Panc1 (cell line): ENCODE measurements at regions not wholly inside any gene's neighbourhood (a gene's known extent, or its start where the extent isn't known, plus 50 kb on each side); places are given as distances from the start of the nearest gene placed in this dataset.

ENCODE experiments used
- ATAC-seq: fragments of 200-7000 bp; cut with Tn5 transposase; 2 replicates; pipeline ENCODE4 v1.9.1; 2020; ENCODE audit warnings: mild to moderate bottlenecking, moderate library complexity
- BruUV-seq: library from RNA; stranded (reverse); fragments of 400-500 nt; replicated peaks from 2 replicates; lab custom pipeline; 2021; lab: Mats Ljungman, UMichigan
- CTCF ChIA-PET: fragments of 300-600 bp; sonication (Branson Sonifier 250); formaldehyde crosslinking; loops from one replicate; lab custom pipeline; 2022; ENCODE audit warnings: antibody characterized with exemption; lab: Charles Lee
- POLR2A ChIA-PET: fragments of 300-600 bp; sonication (Branson Sonifier 250); formaldehyde crosslinking; loops from one replicate; lab custom pipeline; 2022; ENCODE audit warnings: antibody characterized with exemption; lab: Charles Lee
- DNase-seq: peaks from one replicate; pipeline ENCODE4 v3.0.0-alpha.2; 2010; ENCODE audit warnings: low read depth, low spot score
- H3K27ac ChIP-seq: 2 replicates; pipeline ENCODE4 v1.5.1; 2011; ENCODE audit warnings: mild to moderate bottlenecking, low read length, inconsistent platforms
- H3K27me3 ChIP-seq: fragments of 200-500 bp; sonication (Bioruptor generic); 2 replicates; pipeline ENCODE4 v1.6.0; 2014; ENCODE audit warnings: low read length, inconsistent platforms; ENCODE audit not compliant: control insufficient read depth, insufficient read depth
- H3K36me3 ChIP-seq: fragments of 200-500 bp; sonication (Bioruptor generic); 2 replicates; pipeline ENCODE4 v1.5.1; 2014; ENCODE audit warnings: inconsistent platforms, mild to moderate bottlenecking, low read length, moderate library complexity; ENCODE audit not compliant: control insufficient read depth, insufficient read depth
- H3K4me1 ChIP-seq: 2 replicates; pipeline ENCODE4 v1.5.1; 2011; ENCODE audit warnings: inconsistent platforms, mild to moderate bottlenecking, low read length, moderate library complexity; ENCODE audit not compliant: control insufficient read depth, insufficient read depth
- H3K4me3 ChIP-seq, 2 experiments: 2 replicates each; pipeline ENCODE4 v1.5.1; 2011 to 2012; ENCODE audit warnings: low read depth in 2 of 2, low read length in 2 of 2, mild to moderate bottlenecking in 2 of 2, inconsistent platforms in 1 of 2, moderate library complexity in 1 of 2
- H3K9me3 ChIP-seq: fragments of 200-500 bp; sonication (Bioruptor generic); 2 replicates; pipeline ENCODE4 v1.5.1; 2014; ENCODE audit warnings: low read depth, mild to moderate bottlenecking, inconsistent platforms, low read length, moderate library complexity; ENCODE audit not compliant: control insufficient read depth, insufficient read depth
- POLR2AphosphoS5 ChIP-seq: IDR thresholded peaks from 2 replicates; pipeline ENCODE4 v1.6.1; 2012; ENCODE audit warnings: mild to moderate bottlenecking, low read depth, low read length, moderate library complexity
- REST ChIP-seq, 2 experiments: IDR thresholded peaks; 2 replicates each; pipeline ENCODE4 v1.6.1; 2011 to 2012; ENCODE audit warnings: low read depth in 2 of 2, control low read depth in 1 of 2, low read length in 1 of 2, mild to moderate bottlenecking in 1 of 2, moderate library complexity in 1 of 2; ENCODE audit not compliant: insufficient read depth in 1 of 2
- SIN3A ChIP-seq: IDR thresholded peaks from 2 replicates; pipeline ENCODE4 v1.6.1; 2012; ENCODE audit warnings: low read depth, mild to moderate bottlenecking, low read length, moderate library complexity, borderline replicate concordance; ENCODE audit not compliant: insufficient read depth
- TCF7L2 ChIP-seq: IDR thresholded peaks from 2 replicates; pipeline ENCODE4 v1.6.1; 2011; ENCODE audit warnings: mild to moderate bottlenecking, low read depth, low read length, inconsistent platforms
- in situ Hi-C: cut with HindIII; loops from 2 replicates; pipeline ENCODE4 v1.10.0; 2016; ENCODE audit warnings: low sequenced_read_pairs, low pct_unique_long_range_greater_than_20kb
- intact Hi-C: fragments of 100-400 bp; cut with micrococcal nuclease; formaldehyde crosslinking; loops from one replicate; pipeline ENCODE4 v1.10.0; 2022; ENCODE audit not compliant: unreplicated experiment
- TF ChIP-seq, protein P1 (sequence below): fragments of 450-650 bp; IDR thresholded peaks from 2 replicates; pipeline ENCODE4 v1.5.1; 2017; ENCODE audit warnings: mild to moderate bottlenecking

GRCh38 chr4:166239354-166239753, 366.3 kb downstream of the TLL1 start:
- CTCF ChIA-PET: no interaction called here
- ATAC-seq: no peak

GRCh38 chr4:166252487-166253402, 379.7 kb downstream of the TLL1 start:
- intact Hi-C loops: loop anchor here (5.0 kb wide), 1 partner anchor 85 kb away; no protein-coding TSS in a partner anchor
- DNase-seq (no peak), ATAC-seq (no peak)
- no peak for TF ChIP-seq SIN3A
- TF ChIP-seq, protein P1, sequence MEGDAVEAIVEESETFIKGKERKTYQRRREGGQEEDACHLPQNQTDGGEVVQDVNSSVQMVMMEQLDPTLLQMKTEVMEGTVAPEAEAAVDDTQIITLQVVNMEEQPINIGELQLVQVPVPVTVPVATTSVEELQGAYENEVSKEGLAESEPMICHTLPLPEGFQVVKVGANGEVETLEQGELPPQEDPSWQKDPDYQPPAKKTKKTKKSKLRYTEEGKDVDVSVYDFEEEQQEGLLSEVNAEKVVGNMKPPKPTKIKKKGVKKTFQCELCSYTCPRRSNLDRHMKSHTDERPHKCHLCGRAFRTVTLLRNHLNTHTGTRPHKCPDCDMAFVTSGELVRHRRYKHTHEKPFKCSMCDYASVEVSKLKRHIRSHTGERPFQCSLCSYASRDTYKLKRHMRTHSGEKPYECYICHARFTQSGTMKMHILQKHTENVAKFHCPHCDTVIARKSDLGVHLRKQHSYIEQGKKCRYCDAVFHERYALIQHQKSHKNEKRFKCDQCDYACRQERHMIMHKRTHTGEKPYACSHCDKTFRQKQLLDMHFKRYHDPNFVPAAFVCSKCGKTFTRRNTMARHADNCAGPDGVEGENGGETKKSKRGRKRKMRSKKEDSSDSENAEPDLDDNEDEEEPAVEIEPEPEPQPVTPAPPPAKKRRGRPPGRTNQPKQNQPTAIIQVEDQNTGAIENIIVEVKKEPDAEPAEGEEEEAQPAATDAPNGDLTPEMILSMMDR: peak; percentile 50; the same call in 1 of the 2 replicates
- Histone ChIP-seq H3K9me3 (no peaks in the 10 kb centered on the region), H3K27ac (no peak overlapping the region), H3K27me3 (no peaks in the 10 kb centered on the region), H3K4me1 (no peaks in the 10 kb centered on the region), H3K36me3 (no peaks in the 10 kb centered on the region; the same call in 1 of the 2 replicates), H3K4me3 (no peak overlapping the region)
- ChIA-PET CTCF (no interaction called here), POLR2A (no interaction called here)
- no TSS peak for BruUV-seq
- in situ Hi-C loops: no loop called here

More at GRCh38 chr4:166239354-166239753, 366.3 kb downstream of the TLL1 start:
- Histone ChIP-seq H3K4me3 (no peak overlapping the region), H3K9me3 (no peaks in the 10 kb centered on the region; the same call in 1 of the 2 replicates), H3K27me3 (no peaks in the 10 kb centered on the region), H3K36me3 (no peaks in the 10 kb centered on the region), H3K4me1 (no peaks in the 10 kb centered on the region), H3K27ac (no peak overlapping the region)
- TF ChIP-seq SIN3A (no peak), REST (IDR thresholded peaks at IDR 0.05; ENCODE audit: insufficient read depth in 1 of 2, low read depth in 2 of 2, low read length in 1 of 2) (no peak), POLR2AphosphoS5 (no peak), TCF7L2 (no peak)
- TF ChIP-seq, protein P1: no peak
- in situ Hi-C loops: no loop called here
- intact Hi-C loops: no loop called here
- POLR2A ChIA-PET: no interaction called here
- no peak for DNase-seq
- BruUV-seq: no TSS peak
